K562 (cell line): ENCODE measurements at regions not wholly inside any gene's neighbourhood (a gene's known extent, or its start where the extent isn't known, plus 50 kb on each side); places are given as distances from the start of the nearest gene placed in this dataset.

Source experiments
- ZNF23 ChIP-seq: fragments of 250-450 bp; sonication (Bioruptor Pico); IDR thresholded peaks from 2 replicates; pipeline ENCODE4 v1.4.0; 2020; ENCODE audit warnings: mild to moderate bottlenecking
- TF ChIP-seq, protein P1 (sequence below): fragments of 250-450 bp; sonication (Bioruptor Pico); IDR thresholded peaks from 2 replicates; pipeline ENCODE4 v1.5.0; 2020; ENCODE audit warnings: mild to moderate bottlenecking
- TF ChIP-seq, protein P2 (sequence below), 2 experiments: fragments of 450-650 bp; formaldehyde crosslinking in 1 of 2; IDR thresholded peaks; 2 replicates each; pipeline versions ENCODE4 v1.4.0 to v1.6.1; 2014 to 2020; ENCODE audit warnings: mild to moderate bottlenecking in 2 of 2, borderline replicate concordance in 1 of 2, low read depth in 1 of 2

- TF ChIP-seq ZNF23 = no peak
- TF ChIP-seq, protein P1, sequence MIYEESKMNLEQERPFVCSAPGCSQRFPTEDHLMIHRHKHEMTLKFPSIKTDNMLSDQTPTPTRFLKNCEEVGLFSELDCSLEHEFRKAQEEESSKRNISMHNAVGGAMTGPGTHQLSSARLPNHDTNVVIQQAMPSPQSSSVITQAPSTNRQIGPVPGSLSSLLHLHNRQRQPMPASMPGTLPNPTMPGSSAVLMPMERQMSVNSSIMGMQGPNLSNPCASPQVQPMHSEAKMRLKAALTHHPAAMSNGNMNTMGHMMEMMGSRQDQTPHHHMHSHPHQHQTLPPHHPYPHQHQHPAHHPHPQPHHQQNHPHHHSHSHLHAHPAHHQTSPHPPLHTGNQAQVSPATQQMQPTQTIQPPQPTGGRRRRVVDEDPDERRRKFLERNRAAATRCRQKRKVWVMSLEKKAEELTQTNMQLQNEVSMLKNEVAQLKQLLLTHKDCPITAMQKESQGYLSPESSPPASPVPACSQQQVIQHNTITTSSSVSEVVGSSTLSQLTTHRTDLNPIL = no peak
- TF ChIP-seq, protein P2, sequence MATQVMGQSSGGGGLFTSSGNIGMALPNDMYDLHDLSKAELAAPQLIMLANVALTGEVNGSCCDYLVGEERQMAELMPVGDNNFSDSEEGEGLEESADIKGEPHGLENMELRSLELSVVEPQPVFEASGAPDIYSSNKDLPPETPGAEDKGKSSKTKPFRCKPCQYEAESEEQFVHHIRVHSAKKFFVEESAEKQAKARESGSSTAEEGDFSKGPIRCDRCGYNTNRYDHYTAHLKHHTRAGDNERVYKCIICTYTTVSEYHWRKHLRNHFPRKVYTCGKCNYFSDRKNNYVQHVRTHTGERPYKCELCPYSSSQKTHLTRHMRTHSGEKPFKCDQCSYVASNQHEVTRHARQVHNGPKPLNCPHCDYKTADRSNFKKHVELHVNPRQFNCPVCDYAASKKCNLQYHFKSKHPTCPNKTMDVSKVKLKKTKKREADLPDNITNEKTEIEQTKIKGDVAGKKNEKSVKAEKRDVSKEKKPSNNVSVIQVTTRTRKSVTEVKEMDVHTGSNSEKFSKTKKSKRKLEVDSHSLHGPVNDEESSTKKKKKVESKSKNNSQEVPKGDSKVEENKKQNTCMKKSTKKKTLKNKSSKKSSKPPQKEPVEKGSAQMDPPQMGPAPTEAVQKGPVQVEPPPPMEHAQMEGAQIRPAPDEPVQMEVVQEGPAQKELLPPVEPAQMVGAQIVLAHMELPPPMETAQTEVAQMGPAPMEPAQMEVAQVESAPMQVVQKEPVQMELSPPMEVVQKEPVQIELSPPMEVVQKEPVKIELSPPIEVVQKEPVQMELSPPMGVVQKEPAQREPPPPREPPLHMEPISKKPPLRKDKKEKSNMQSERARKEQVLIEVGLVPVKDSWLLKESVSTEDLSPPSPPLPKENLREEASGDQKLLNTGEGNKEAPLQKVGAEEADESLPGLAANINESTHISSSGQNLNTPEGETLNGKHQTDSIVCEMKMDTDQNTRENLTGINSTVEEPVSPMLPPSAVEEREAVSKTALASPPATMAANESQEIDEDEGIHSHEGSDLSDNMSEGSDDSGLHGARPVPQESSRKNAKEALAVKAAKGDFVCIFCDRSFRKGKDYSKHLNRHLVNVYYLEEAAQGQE (IDR thresholded peaks at IDR 0.05; ENCODE audit: borderline replicate concordance) = 0 out of 2 replicates have a peak, but pooled peaks have one; percentile 18
- TF ChIP-seq, protein P2 (CRISPR knock-in tag; IDR thresholded peaks at IDR 0.05; ENCODE audit: low read depth) = no peak
Observed at GRCh38 chr15:62742409-62743171, 300.0 kb upstream of the TPM1 start (continued).
